K562 (cell line): ENCODE measurements at regions not wholly inside any gene's neighbourhood (a gene's known extent, or its start where the extent isn't known, plus 50 kb on each side); places are given as distances from the start of the nearest gene placed in this dataset.

ENCODE experiments used
- ATAC-seq: fragments of 200-7000 bp; cut with Tn5 transposase; 3 replicates; pipeline ENCODE4 v1.9.1; 2020; ENCODE audit warnings: moderate library complexity
- BruUV-seq: library from RNA; stranded (reverse); fragments of 400-500 nt; replicated peaks from 2 replicates; lab custom pipeline; 2021; lab: Mats Ljungman, UMichigan
- CTCF ChIA-PET: fragments of 300-600 bp; formaldehyde crosslinking; extraction: SDS; loops from one replicate; lab custom pipeline; 2021; ENCODE audit warnings: low intra/inter-chr PET ratio; lab: Yijun Ruan, JAX
- POLR2A ChIA-PET: fragments of 300-600, 350-650 bp; sonication (Branson Sonifier 250); formaldehyde crosslinking; extraction: SDS; loops from one replicate; lab custom pipeline; 2021; ENCODE audit warnings: antibody characterized with exemption, inconsistent platforms; lab: Yijun Ruan, JAX
- DNase-seq, 4 experiments: peaks; one replicate each; pipeline versions ENCODE4 v3.0.0 to v3.0.0-alpha.2; 2011 to 2018; ENCODE audit warnings: low spot score in 3 of 4, mixed read lengths in 3 of 4; ENCODE audit errors: extremely low read depth in 1 of 4
- FAIRE-seq: peaks from 2 replicates; lab custom pipeline; 2011; peaks lifted over from hg19 to GRCh38; lab: Jason Lieb, UNC
- H2AFZ ChIP-seq: 2 replicates; pipeline ENCODE4 v1.6.0; 2011; ENCODE audit warnings: low read depth, low read length, control low read depth, inconsistent platforms
- H3K27ac ChIP-seq: fragments of 200-600 bp; 3 replicates; pipeline ENCODE4 v1.8.0; 2011; ENCODE audit warnings: low read depth, mild to moderate bottlenecking, control low read depth, inconsistent platforms, low read length, moderate library complexity, mixed read lengths; ENCODE audit errors: extremely low read depth
- H3K27me3 ChIP-seq, 2 experiments: fragments of 300-600 bp in 1 of 2; 2 replicates in 1 of 2; 3 replicates in 1 of 2; pipeline versions ENCODE4 v1.6.0 to v1.8.0; 2011; ENCODE audit warnings: inconsistent platforms in 2 of 2, low read length in 2 of 2, mild to moderate bottlenecking in 1 of 2, mixed read lengths in 1 of 2, moderate library complexity in 1 of 2; ENCODE audit not compliant: control insufficient read depth in 2 of 2, insufficient read depth in 2 of 2
- H3K36me3 ChIP-seq: fragments of 300-600 bp; 3 replicates; pipeline ENCODE4 v1.8.0; 2011; ENCODE audit warnings: mild to moderate bottlenecking, low read length, inconsistent platforms; ENCODE audit not compliant: control insufficient read depth, insufficient read depth
- H3K4me1 ChIP-seq, 2 experiments: fragments of 200-600 bp in 1 of 2; replicated peaks in 1 of 2; 2 replicates in 1 of 2; 3 replicates in 1 of 2; pipeline versions ENCODE4 v1.5.1 to v1.8.0; 2011; ENCODE audit warnings: inconsistent platforms in 2 of 2, low read length in 2 of 2, mild to moderate bottlenecking in 1 of 2, mixed read lengths in 1 of 2, moderate library complexity in 1 of 2; ENCODE audit not compliant: control insufficient read depth in 2 of 2, insufficient read depth in 2 of 2
- H3K4me2 ChIP-seq: 2 replicates; pipeline ENCODE4 v1.6.1; 2011; ENCODE audit warnings: low read length, control low read depth, inconsistent platforms, mixed read lengths; ENCODE audit not compliant: insufficient read depth
- H3K4me3 ChIP-seq: fragments of 200-600 bp; sonication (generic), shearing (Covaris generic); 2 replicates; pipeline ENCODE4 v1.5.1; 2016; ENCODE audit warnings: control low read depth, inconsistent platforms
- H3K79me2 ChIP-seq: fragments of 200-600 bp; 3 replicates; pipeline ENCODE4 v1.8.0; 2011; ENCODE audit warnings: low read length, inconsistent platforms; ENCODE audit not compliant: control insufficient read depth, insufficient read depth
- H3K9ac ChIP-seq, 2 experiments: 2 replicates each; pipeline versions ENCODE4 v1.6.0 to v1.6.1; 2011; ENCODE audit warnings: low read depth in 2 of 2, low read length in 2 of 2, control low read depth in 1 of 2, inconsistent platforms in 1 of 2, mild to moderate bottlenecking in 1 of 2, mixed read lengths in 1 of 2; ENCODE audit not compliant: insufficient read depth in 1 of 2
- H3K9me1 ChIP-seq: one replicate; pipeline ENCODE4 v1.6.0; 2011; ENCODE audit warnings: inconsistent platforms, mild to moderate bottlenecking, low read length, moderate library complexity; ENCODE audit not compliant: control insufficient read depth, insufficient read depth
- H3K9me3 ChIP-seq: replicated peaks from 2 replicates; pipeline ENCODE4 v1.5.1; 2011; ENCODE audit warnings: low read depth, low read length, inconsistent platforms; ENCODE audit not compliant: control insufficient read depth, insufficient read depth
- H4K20me1 ChIP-seq: replicated peaks from 2 replicates; pipeline ENCODE4 v1.6.1; 2011; ENCODE audit warnings: low read length, inconsistent platforms, mixed read lengths; ENCODE audit not compliant: control insufficient read depth, insufficient read depth
- HMGN3 ChIP-seq: IDR thresholded peaks from 2 replicates; pipeline ENCODE4 v1.6.1; 2011; ENCODE audit warnings: borderline replicate concordance, low read depth, mild to moderate bottlenecking, mixed read lengths, low read length; ENCODE audit not compliant: insufficient read length; ENCODE audit errors: extremely low read depth
- NFXL1 ChIP-seq: fragments of 450-650 bp; formaldehyde crosslinking; IDR thresholded peaks from 2 replicates; pipeline ENCODE4 v1.4.0; 2021; ENCODE audit warnings: mild to moderate bottlenecking
- ZBTB7A ChIP-seq: IDR thresholded peaks from 2 replicates; pipeline ENCODE4 v1.6.1; 2011; ENCODE audit warnings: low read depth, mild to moderate bottlenecking, low read length, moderate library complexity, borderline replicate concordance; ENCODE audit not compliant: control insufficient read depth
- ZEB2 ChIP-seq: fragments of 450-650 bp; IDR thresholded peaks from 2 replicates; pipeline ENCODE4 v1.6.1; 2016
- ZNF121 ChIP-seq: sonication (generic); formaldehyde crosslinking; conservative IDR thresholded peaks from 2 replicates; pipeline ENCODE4 v1.8.0; 2022; ENCODE audit warnings: missing genetic modification reagents
- ZNF316 ChIP-seq: fragments of 450-650 bp; IDR thresholded peaks from 2 replicates; pipeline ENCODE4 v1.6.1; 2016
- ZNF707 ChIP-seq: fragments of 250-450 bp; sonication (Bioruptor Pico); conservative IDR thresholded peaks from 2 replicates; pipeline ENCODE4 v1.8.0; 2022; ENCODE audit warnings: inconsistent platforms, mild to moderate bottlenecking, moderate library complexity
- WGBS: fragments of 100-300 bp; shearing (Covaris generic); methylation state at CpG from one replicate; pipeline ENCODE4 v1.1.6; 2016; ENCODE audit warnings: low coverage, mixed read lengths; ENCODE audit not compliant: insufficient coverage; ENCODE audit errors: missing lambda C conversion rate; 5-methylcytosine and 5-hydroxymethylcytosine counted together
- in situ Hi-C: fragments of 300-500 bp; cut with MboI; formaldehyde crosslinking; loops from 4 replicates; pipeline ENCODE4 v1.15.0; 2018; ENCODE audit warnings: inconsistent platforms, mixed read lengths
- intact Hi-C: fragments of 100-400 bp; cut with micrococcal nuclease; formaldehyde crosslinking; loops from 2 replicates; pipeline ENCODE4 v1.14.2; 2022

- WGBS = 0% methylated on average over 6 of the region's 6 CpGs
- BruUV-seq = no TSS peak
- Histone ChIP-seq H3K79me2 (no peaks in the 10 kb centered on the region), H3K27ac (no peak overlapping the region), H4K20me1 (no peaks in the 10 kb centered on the region), H3K4me1 (no peaks in the 10 kb centered on the region), H2AFZ (no peak overlapping the region), H3K4me2 (no peak overlapping the region), H3K27me3 (no peaks in the 10 kb centered on the region), H3K9ac (no peak overlapping the region), H3K4me3 (no peak overlapping the region), H3K9me3 (no peaks in the 10 kb centered on the region), H3K36me3 (no peaks in the 10 kb centered on the region), H3K9me1 (no peaks in the 10 kb centered on the region)
- no peak for TF ChIP-seq ZNF707
- DNase-seq (no peak), ATAC-seq (no peak), FAIRE-seq (no peak)
- ChIA-PET CTCF (no interaction called here), POLR2A (no interaction called here)
- in situ Hi-C loops (no loop called here), intact Hi-C loops (no loop called here)
Observed at GRCh38 chr13:106405731-106406130, 129.7 kb downstream of the EFNB2 start.

GRCh38 chr13:106403280-106403679 is 132.2 kb downstream of the EFNB2 start:
- ChIA-PET CTCF (no interaction called here), POLR2A (interaction anchor here (0.5 kb wide), 1 partner anchor 433 kb away, joined by 3 read pairs; no protein-coding TSS in a partner anchor)
- BruUV-seq = no TSS peak
- no peaks in the 10 kb centered on the region for H3K4me1 ChIP-seq
- 0% methylated on average over 4 of the region's 4 CpGs for WGBS
- no peaks in the 10 kb centered on the region for H3K9me1 ChIP-seq
- no peak overlapping the region for H3K4me3 ChIP-seq
- no peak for TF ChIP-seq ZNF316
- TF ChIP-seq ZEB2 = no peak
- TF ChIP-seq ZNF121 (CRISPR knock-in tag) = no peak
- no peak for TF ChIP-seq NFXL1 (CRISPR knock-in tag)
- TF ChIP-seq ZBTB7A = no peak
- TF ChIP-seq HMGN3 = no peak
- intact Hi-C loops = no loop called here
- H4K20me1 ChIP-seq = no peaks in the 10 kb centered on the region
- no peaks in the 10 kb centered on the region for H3K27me3 ChIP-seq
- H3K4me2 ChIP-seq = no peak overlapping the region
- no peak overlapping the region for H3K27ac ChIP-seq
- no peaks in the 10 kb centered on the region for H3K79me2 ChIP-seq
- in situ Hi-C loops = no loop called here
- H3K9me3 ChIP-seq = no peaks in the 10 kb centered on the region
- H3K9ac ChIP-seq = no peak overlapping the region
- H2AFZ ChIP-seq = no peak overlapping the region
- DNase-seq = no peak
- no peaks in the 10 kb centered on the region for H3K36me3 ChIP-seq
- no peak for FAIRE-seq
- no peak for ATAC-seq
